SU-DHL-6 (cell line): ENCODE measurements at regions not wholly inside any gene's neighbourhood (a gene's known extent, or its start where the extent isn't known, plus 50 kb on each side); places are given as distances from the start of the nearest gene placed in this dataset.

Experiments
- EZH2phosphoT487 ChIP-seq: fragments of 200-600 bp; sonication (generic), shearing (Covaris generic); conservative IDR thresholded peaks from 2 replicates; pipeline ENCODE4 v1.6.1; 2018; ENCODE audit warnings: mild to moderate bottlenecking, antibody characterized with exemption, low read length, moderate library complexity, mixed read lengths
- TF ChIP-seq, protein P1 (sequence below): fragments of 200-600 bp; sonication (generic); IDR thresholded peaks from one replicate; pipeline ENCODE4 v1.5.1; 2017; ENCODE audit warnings: antibody characterized with exemption, mild to moderate bottlenecking, low read length, moderate library complexity; ENCODE audit not compliant: insufficient read depth, poor library complexity, severe bottlenecking

DNA sequence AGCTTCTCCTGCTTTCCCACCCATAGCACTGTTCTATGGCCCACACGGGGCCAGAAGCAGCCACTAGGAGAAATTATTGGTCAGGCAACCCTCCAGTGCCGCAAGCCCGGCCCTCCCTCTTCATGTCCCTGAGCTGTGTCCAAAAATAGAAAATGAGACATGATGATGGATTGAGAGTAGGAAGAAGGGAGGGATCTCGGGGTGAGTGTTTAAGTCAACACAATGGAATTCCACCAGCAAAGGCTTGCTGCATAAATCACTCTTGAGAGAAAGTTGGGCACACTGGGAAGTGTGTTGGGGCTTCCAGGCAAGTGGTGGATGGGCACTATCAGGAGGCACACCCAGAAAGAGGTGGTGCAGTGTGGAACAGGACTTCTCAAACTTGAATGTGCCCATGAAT, 94.2 kb downstream of the LLPH start:
- TF ChIP-seq, protein P1, sequence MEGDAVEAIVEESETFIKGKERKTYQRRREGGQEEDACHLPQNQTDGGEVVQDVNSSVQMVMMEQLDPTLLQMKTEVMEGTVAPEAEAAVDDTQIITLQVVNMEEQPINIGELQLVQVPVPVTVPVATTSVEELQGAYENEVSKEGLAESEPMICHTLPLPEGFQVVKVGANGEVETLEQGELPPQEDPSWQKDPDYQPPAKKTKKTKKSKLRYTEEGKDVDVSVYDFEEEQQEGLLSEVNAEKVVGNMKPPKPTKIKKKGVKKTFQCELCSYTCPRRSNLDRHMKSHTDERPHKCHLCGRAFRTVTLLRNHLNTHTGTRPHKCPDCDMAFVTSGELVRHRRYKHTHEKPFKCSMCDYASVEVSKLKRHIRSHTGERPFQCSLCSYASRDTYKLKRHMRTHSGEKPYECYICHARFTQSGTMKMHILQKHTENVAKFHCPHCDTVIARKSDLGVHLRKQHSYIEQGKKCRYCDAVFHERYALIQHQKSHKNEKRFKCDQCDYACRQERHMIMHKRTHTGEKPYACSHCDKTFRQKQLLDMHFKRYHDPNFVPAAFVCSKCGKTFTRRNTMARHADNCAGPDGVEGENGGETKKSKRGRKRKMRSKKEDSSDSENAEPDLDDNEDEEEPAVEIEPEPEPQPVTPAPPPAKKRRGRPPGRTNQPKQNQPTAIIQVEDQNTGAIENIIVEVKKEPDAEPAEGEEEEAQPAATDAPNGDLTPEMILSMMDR = no peak
- no peak for TF ChIP-seq EZH2phosphoT487
